ENCODE measurements at regions not wholly inside any gene's neighbourhood (a gene's known extent, or its start where the extent isn't known, plus 50 kb on each side); places are given as distances from the start of the nearest gene placed in this dataset.
"Not testable (repeated sequence)": the region's sequence is repeated elsewhere in the genome, so short reads cannot be mapped to it uniquely, and the experiment has no call there.

DNA sequence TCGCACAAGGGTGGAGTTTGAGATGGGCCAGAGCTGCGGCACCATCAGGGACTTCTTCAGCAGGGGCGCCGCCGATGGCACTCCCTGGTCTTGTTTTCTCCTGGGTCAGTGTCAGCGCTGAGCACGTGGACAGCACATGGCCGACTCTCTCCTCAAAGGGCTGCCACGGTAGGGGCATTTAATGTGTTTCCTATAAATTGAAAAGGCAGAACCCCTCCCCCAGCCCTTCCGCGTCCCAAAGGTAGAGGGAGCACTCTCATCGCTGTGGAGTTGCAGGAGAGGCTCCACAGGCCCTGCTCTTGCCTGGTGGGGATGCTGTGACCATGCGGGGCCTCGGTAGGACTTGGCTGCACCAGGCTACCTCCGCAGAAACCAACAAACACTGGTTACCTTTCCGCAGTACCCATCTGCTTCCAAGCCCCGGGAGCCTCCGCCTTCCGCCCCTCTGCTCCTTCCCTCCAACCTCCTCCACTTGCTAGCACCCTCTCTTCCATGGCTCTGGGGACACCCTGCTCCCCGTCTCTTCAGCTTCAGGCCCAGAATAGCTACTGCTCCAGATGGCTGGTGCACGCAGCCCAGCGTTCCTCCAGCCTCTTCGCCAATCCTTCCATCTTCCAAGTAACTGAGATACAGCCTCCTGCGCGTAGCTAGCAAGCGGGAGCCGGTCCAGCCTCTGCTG is 166.3 kb upstream of the ADCY1 start:
- DNase-seq (ENCODE audit: low spot score), result no peak

DNA sequence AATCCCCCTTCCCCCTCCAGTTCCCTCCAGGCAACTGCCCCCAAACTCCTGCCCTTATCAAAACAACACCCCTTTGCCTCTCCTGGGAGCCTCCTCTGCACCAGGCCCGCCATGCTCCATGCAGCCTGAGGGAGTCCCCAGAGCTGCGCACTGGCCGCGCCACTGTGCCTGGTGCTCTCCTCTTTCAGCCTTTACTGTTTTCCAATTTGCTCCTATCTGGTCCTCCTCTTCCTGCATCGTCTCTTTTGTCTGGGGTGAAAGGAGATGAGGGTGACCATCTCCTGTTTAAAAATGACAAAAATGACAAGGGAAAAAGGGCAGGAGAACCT is 165.8 kb upstream of the ADCY1 start:
- no peak for DNase-seq (ENCODE audit: low spot score)

- no peak for DNase-seq (ENCODE audit: low spot score)
These were observed 163.3 kb upstream of the ADCY1 start for GRCh38 chr7:45410893-45411292.

- DNase-seq (ENCODE audit: low spot score), result no peak
These were observed 160.7 kb upstream of the ADCY1 start for GRCh38 chr7:45413419-45413818.

DNA sequence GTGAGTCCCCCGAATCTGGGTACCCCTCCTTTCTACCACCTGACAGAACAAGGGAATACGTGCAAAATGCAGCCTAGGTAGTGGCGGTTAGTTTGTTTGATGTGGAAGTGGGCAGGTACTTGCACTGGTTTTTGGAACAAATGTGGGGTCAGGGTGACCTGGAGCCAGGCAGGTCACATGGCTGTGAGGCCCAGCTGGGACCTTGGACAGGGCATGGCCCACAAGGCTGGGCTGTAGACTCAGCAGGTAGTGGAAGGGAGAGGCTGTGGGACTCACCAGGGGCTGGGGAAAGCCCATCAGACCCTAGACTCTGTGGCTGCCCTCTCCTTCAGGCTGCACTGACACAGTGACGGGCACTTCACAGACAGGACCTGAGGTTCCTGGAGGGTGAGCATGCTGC is 159.9 kb upstream of the ADCY1 start:
- no peak for DNase-seq (ENCODE audit: low spot score)

DNA sequence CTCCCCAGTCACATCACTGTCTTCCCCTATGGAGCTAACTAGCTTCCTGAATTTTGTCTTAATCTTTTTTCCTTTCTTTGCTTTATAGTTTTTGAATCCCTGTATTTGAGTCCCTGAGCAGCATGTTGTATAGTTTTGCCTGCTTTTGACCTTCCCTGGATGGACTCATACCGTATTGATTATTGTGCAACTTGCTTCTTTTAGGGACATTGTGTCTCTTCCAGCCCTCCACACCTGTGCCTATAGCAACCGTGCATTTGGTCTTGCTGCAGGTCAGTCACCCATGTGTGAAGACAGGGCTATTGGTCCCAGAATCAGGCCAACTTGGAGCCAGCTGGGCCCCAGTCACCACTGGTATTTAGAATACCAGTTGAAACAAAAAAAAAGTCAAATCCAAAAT is 158.9 kb upstream of the ADCY1 start:
- DNase-seq (ENCODE audit: low spot score), result no peak

DNA sequence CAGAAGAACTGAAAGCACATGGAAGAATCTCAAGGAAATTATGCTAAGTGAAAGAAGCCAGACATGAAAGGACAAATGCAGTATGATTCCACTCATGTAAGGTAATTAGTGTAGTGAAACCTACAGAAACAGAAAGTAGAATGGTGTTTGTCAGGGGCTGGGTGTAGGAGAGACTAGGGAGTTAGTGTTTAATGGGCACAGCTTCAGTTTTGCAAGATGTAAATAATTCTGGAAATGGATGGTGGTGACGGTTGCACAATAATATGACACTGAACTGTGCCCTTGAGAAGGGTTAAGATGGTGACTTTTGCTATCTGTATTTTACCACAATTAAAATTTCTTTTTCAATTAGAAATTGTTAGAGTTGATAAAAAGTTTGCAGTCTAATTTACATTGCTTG is 157.3 kb upstream of the ADCY1 start:
- no peak for DNase-seq (ENCODE audit: low spot score)

- DNase-seq (ENCODE audit: low spot score), result no peak
These were observed 156.9 kb upstream of the ADCY1 start for GRCh38 chr7:45417268-45417667.

DNA sequence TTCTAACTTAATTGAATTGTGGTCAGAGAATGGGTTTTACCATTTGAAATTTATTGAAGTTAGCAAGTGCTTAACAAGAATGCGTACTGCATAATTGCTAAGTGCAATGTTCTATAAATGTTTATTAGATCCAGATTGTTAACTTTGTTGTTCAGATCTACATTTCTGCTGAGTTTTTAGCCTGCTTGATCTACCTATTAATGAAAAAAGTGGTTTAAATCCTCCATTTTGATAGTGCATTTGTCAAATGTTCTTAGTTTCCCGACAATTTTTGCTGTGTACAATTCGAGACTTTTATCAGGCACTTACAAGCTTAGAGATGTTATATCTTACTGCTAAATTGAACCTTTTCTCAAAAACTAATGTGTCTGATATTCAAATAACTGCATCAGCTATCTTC is 156.4 kb upstream of the ADCY1 start:
- no peak for DNase-seq (ENCODE audit: low spot score)

- no peak for DNase-seq (ENCODE audit: low spot score)
These were observed 153.2 kb upstream of the ADCY1 start for GRCh38 chr7:45420843-45421495.

GRCh38 chr7:45421806-45422205 is 152.4 kb upstream of the ADCY1 start:
- no peak for DNase-seq (ENCODE audit: low spot score)

DNA sequence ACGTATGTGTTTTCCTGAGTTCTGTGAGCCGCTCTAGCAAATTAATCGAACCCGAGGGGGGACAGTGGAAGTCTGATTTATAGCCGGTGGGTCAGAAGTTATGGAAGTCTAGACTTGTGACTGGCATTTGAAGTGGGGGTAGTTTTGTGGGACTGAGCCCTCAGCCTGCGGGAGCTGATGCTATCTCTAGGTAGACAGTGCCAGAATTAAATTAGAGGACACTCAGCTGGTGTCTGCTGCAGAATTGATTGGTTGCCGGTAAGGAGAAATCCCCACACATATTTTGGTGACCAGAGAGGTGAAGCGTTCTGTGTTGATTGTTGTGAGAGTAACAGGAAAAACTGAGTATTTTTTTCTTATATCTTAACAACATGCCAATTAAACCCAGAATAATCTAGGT is 143.8 kb upstream of the ADCY1 start:
- DNase-seq (ENCODE audit: low spot score), result no peak

GRCh38 chr7:45434167-45434784 is 139.9 kb upstream of the ADCY1 start:
- DNase-seq (ENCODE audit: low spot score), result no peak

DNA sequence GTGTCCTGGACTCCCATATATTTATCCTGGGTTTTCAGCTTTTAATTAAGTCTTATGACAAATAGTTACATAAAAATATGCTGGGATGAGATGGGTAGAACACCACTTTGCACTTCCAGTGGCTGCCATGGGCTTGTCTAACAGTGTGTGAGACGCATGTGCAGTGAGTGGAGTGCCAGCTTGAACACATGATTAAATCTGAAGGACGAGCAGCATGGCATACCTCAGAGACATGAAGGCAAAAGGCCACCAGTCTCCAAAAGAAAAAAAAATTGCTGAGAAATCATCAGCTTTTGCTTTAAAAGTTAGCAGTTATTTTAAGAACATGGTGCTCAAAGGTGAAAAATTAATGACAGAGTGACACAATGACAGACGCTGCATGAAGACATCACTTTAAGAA is 139.0 kb upstream of the ADCY1 start:
- DNase-seq (ENCODE audit: low spot score), result no peak

GRCh38 chr7:45435846-45436245 is 138.3 kb upstream of the ADCY1 start:
- peak; percentile 25 for DNase-seq (ENCODE audit: low spot score)

DNA sequence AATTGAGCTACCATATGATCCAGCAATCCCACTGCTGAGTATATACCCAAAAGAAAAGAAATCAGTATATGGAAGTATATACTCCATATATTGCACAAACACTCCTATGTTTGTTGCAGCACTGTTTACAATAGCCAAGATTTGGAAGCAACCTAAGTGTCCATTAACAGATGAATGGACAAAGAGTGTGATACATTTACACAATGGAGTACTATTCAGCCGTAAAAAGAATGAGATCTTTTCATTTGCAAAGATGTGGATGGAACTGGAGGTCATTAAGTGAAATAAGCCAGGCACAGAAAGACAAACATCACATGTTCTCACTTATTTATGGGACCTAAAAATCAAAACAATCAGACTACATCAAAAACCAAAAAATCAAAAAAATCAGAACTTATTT is 133.4 kb upstream of the ADCY1 start:
- DNase-seq (ENCODE audit: low spot score), result not testable (repeated sequence)

GRCh38 chr7:45443263-45443662 is 130.9 kb upstream of the ADCY1 start:
- no peak for DNase-seq (ENCODE audit: low spot score)

- DNase-seq (ENCODE audit: low spot score), result no peak
These were observed 127.8 kb upstream of the ADCY1 start for GRCh38 chr7:45446195-45446944.

GRCh38 chr7:45447296-45447695 is 126.9 kb upstream of the ADCY1 start:
- no peak for DNase-seq (ENCODE audit: low spot score)

GRCh38 chr7:45450571-45451204 is 123.5 kb upstream of the ADCY1 start:
- no peak for DNase-seq (ENCODE audit: low spot score)

GRCh38 chr7:45451342-45452035 is 122.7 kb upstream of the ADCY1 start:
- no peak for DNase-seq (ENCODE audit: low spot score)

DNA sequence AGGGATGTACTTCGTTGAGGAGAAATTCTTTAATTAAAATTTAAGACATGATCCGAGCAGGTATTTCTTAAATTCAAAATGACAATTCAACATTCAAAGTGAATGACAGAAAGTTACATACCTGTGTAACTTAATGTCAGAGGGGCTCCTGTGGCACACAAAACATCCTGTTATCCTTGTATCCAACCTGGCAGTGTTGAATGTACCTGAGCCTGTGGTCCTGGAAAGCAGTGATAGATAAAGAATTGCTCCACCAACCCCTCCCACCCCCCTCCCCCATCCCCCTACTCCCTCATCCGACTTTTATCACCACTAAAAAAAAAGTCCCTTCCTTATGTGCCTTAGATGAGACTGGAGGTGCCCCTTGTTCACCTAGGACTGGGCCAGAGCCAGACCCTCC is 119.4 kb upstream of the ADCY1 start:
- DNase-seq (ENCODE audit: low spot score), result no peak
